Nephron progenitor cell (in vitro differentiated cells): ENCODE measurements at regions not wholly inside any gene's neighbourhood (a gene's known extent, or its start where the extent isn't known, plus 50 kb on each side); places are given as distances from the start of the nearest gene placed in this dataset.

ENCODE experiments used
- DNase-seq: peaks from one replicate; pipeline ENCODE4 v3.0.0; 2021
- H3K27ac Mint-ChIP-seq: 2 replicates; pipeline ENCODE4 v1.8.0; 2021; ENCODE audit warnings: mild to moderate bottlenecking, moderate library complexity, mixed read lengths
- H3K27me3 Mint-ChIP-seq: 2 replicates; pipeline ENCODE4 v1.8.0; 2021; ENCODE audit warnings: mild to moderate bottlenecking, low read depth, mixed read lengths; ENCODE audit not compliant: poor library complexity
- H3K36me3 Mint-ChIP-seq: 2 replicates; pipeline ENCODE4 v1.8.0; 2021; ENCODE audit warnings: low read depth, mixed read lengths
- H3K4me1 Mint-ChIP-seq: 2 replicates; pipeline ENCODE4 v1.8.0; 2021; ENCODE audit warnings: mixed read lengths
- H3K4me3 Mint-ChIP-seq: 2 replicates; pipeline ENCODE4 v1.8.0; 2021; ENCODE audit warnings: mild to moderate bottlenecking, moderate library complexity, mixed read lengths
- H3K9me3 Mint-ChIP-seq: 2 replicates; pipeline ENCODE4 v1.8.0; 2021; ENCODE audit warnings: mild to moderate bottlenecking, moderate library complexity, mixed read lengths
- TF ChIP-seq, protein P1 (sequence below): fragments of 200-600 bp; sonication (generic); IDR thresholded peaks from 2 replicates; pipeline ENCODE4 v1.5.0; 2021; ENCODE audit warnings: antibody characterized with exemption

DNA sequence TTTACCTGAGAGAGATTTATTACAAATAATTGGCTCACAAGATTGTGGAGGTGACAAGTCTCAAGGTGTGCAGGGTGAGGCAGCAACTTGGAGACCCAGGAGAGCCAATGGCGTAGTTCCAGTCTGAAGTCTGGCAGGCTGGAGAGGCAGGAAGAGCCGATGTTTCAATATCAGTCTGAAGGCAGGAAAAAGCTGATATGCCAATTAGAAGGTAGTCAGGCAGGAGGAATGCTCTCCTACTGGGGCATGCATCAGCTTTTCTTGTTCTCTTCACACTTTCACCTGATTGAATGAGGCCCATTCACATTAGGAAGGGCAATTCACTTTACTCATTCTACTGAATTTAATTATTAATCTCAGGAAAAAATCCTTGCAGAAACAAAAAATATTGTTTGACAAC is 1351.7 kb upstream of the ADGRL3 start:
- no peak for DNase-seq
- H3K4me1 Mint-ChIP-seq: no peaks in the 10 kb centered on the region

DNA sequence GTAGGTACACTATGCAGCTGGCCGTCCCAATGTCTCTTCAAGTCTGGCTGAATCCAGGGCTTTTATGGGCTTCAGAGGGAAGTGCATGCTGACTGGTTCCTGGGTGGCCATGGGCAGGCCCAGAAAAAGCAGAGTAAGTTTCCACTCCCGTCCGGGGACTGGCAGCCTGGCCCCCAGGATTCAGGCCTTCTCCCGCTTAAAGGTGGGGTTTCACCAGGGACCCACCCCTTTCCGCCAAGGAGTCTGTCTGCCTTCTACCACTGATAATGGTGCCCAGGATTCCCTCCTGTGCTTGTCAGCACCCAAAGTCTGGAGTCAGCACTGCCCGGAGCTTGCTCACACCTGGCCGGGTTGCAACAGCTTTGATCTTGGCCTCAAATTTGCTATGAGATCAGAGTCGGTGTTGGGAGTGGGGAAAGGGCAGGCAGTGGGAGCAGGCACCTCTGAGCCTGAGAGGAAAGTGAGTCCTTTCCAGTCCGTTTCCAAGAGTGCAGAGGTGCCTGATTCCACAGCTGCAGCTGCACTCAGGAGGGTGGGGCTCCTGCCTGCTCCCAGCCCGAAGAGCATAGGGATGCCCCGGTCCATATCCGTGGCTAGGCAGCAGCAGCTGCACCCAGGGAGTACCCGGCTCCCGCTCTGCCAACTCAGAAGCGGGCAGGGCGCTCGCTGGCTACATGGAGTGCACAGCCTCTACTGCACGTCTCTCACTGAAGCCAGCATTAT is 1344.3 kb upstream of the ADGRL3 start:
- Mint-ChIP-seq H3K9me3 (no peaks in the 10 kb centered on the region), H3K27me3 (no peaks in the 10 kb centered on the region), H3K27ac (no peak overlapping the region), H3K4me1 (no peaks in the 10 kb centered on the region), H3K36me3 (no peaks in the 10 kb centered on the region), H3K4me3 (no peak overlapping the region)
- TF ChIP-seq, protein P1, sequence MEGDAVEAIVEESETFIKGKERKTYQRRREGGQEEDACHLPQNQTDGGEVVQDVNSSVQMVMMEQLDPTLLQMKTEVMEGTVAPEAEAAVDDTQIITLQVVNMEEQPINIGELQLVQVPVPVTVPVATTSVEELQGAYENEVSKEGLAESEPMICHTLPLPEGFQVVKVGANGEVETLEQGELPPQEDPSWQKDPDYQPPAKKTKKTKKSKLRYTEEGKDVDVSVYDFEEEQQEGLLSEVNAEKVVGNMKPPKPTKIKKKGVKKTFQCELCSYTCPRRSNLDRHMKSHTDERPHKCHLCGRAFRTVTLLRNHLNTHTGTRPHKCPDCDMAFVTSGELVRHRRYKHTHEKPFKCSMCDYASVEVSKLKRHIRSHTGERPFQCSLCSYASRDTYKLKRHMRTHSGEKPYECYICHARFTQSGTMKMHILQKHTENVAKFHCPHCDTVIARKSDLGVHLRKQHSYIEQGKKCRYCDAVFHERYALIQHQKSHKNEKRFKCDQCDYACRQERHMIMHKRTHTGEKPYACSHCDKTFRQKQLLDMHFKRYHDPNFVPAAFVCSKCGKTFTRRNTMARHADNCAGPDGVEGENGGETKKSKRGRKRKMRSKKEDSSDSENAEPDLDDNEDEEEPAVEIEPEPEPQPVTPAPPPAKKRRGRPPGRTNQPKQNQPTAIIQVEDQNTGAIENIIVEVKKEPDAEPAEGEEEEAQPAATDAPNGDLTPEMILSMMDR: no peak
- DNase-seq: no peak

More for the DNA sequence above, 1351.7 kb upstream of the ADGRL3 start:
- H3K27ac Mint-ChIP-seq: no peak overlapping the region
- H3K9me3 Mint-ChIP-seq: peaks cover 12% of the 10 kb centered on the region
- no peaks in the 10 kb centered on the region for H3K36me3 Mint-ChIP-seq
- no peak overlapping the region for H3K4me3 Mint-ChIP-seq
- TF ChIP-seq, protein P1: no peak
- H3K27me3 Mint-ChIP-seq: peaks cover 3% of the 10 kb centered on the region

DNA sequence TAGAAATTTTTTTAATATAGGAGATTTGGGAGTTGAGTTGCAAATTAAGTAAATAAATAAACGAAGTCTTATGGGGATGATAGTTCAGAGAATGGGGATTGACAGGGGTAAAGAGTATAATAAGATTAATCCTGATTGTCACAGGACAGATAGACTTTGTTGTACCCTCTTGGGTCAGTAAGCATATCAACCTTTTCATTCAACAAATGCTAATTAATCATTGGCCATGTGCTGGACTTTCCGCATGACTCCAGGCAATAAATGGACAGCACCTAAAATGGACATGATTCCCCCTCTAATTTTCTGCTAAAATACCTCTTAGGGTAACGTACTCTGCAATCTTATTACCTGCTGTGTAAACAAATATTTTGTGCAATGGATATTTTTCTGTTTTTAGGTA is 1331.1 kb upstream of the ADGRL3 start:
- H3K27me3 Mint-ChIP-seq: no peaks in the 10 kb centered on the region
- TF ChIP-seq, protein P1: no peak
- H3K4me3 Mint-ChIP-seq: no peak overlapping the region
- no peak overlapping the region for H3K27ac Mint-ChIP-seq
- H3K9me3 Mint-ChIP-seq: no peaks in the 10 kb centered on the region
- no peaks in the 10 kb centered on the region for H3K36me3 Mint-ChIP-seq
- DNase-seq: no peak
- no peaks in the 10 kb centered on the region for H3K4me1 Mint-ChIP-seq

DNA sequence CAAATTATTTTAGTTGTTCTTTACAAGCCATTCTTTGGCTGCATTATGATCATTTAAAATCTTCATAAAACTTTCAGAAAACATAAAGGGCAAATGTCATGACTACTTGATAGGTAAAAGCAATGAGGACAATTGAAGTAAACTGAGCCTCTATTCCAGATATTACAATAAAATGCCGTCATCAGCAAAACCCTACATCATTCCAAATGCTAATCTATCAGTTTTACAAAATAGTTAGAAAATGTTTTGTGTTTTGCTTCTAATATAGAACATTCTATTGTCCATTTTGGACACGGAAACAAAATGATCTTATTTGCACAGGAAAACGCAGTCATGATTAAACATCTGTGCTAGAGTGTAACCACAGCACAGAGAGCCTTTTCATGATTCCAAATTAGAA is 1330.6 kb upstream of the ADGRL3 start:
- no peak overlapping the region for H3K4me3 Mint-ChIP-seq
- H3K27me3 Mint-ChIP-seq: no peaks in the 10 kb centered on the region
- no peaks in the 10 kb centered on the region for H3K4me1 Mint-ChIP-seq
- no peaks in the 10 kb centered on the region for H3K36me3 Mint-ChIP-seq
- no peaks in the 10 kb centered on the region for H3K9me3 Mint-ChIP-seq
- no peak overlapping the region for H3K27ac Mint-ChIP-seq
- TF ChIP-seq, protein P1: no peak
- DNase-seq: no peak

DNA sequence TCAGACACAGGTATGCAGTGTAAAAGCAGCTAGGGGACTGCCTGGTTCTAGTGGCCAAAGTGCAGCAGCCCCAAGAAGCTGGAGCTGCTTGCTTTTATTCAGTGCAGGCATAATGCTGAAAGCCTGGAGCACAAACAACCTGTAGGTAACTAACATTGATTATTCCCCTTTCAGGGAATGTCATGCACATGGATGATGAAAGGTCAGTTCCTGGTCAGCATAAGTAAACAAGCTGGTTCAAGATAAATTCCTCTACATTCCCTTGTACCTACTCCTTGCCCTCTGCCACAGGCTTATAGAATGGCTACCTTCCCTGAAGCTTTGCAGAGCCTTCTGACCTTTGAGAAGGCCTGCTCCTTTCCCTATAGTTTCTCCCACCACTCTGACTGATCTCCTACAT is 1318.5 kb upstream of the ADGRL3 start:
- Mint-ChIP-seq H3K27ac (no peak overlapping the region), H3K27me3 (peaks cover 6% of the 10 kb centered on the region), H3K4me1 (no peaks in the 10 kb centered on the region), H3K4me3 (no peak overlapping the region), H3K9me3 (peaks cover 4% of the 10 kb centered on the region), H3K36me3 (no peaks in the 10 kb centered on the region)
- TF ChIP-seq, protein P1: no peak
- DNase-seq: no peak

DNA sequence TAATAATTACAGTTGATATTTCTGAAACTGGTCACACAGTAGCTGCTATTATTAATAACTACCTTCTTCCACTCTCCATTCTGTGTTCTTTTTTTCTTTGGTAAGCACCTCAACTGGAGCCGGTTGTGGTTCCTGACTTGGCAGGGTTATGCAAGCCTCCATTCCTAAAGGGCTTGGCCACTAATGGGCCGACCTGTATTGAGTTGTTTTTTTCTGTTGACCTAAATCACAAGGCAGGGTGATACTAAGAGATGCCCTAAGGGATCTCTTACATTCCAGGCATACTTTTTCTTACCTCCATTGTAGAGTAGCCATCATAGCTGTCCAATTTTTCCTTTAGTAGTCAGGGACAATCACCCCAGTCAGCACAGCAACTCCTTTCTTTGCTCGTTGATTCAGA is 1295.8 kb upstream of the ADGRL3 start:
- H3K9me3 Mint-ChIP-seq: no peaks in the 10 kb centered on the region
- no peaks in the 10 kb centered on the region for H3K27me3 Mint-ChIP-seq

More for the DNA sequence above, 1295.8 kb upstream of the ADGRL3 start:
- Mint-ChIP-seq H3K27ac (no peak overlapping the region), H3K4me3 (no peak overlapping the region), H3K36me3 (no peaks in the 10 kb centered on the region), H3K4me1 (no peaks in the 10 kb centered on the region)
- no peak for DNase-seq
- TF ChIP-seq, protein P1: no peak
